SIG-M5 (cell line): ENCODE measurements at regions not wholly inside any gene's neighbourhood (a gene's known extent, or its start where the extent isn't known, plus 50 kb on each side); places are given as distances from the start of the nearest gene placed in this dataset.
"Not testable (repeated sequence)": the region's sequence is repeated elsewhere in the genome, so short reads cannot be mapped to it uniquely, and the experiment has no call there.

Experiments
- DNase-seq: peaks from one replicate; lab custom pipeline; 2025; lab: John Stamatoyannopoulos, UW

- not testable (repeated sequence) for DNase-seq
These were observed 463.0 kb upstream of the CADM1 start for GRCh38 chr11:115967203-115967602.

- DNase-seq: no peak
These were observed 461.7 kb upstream of the CADM1 start for GRCh38 chr11:115965767-115966504.

- no peak for DNase-seq
These were observed 459.9 kb upstream of the CADM1 start for GRCh38 chr11:115964091-115964490.

GRCh38 chr11:115963156-115963555 is 458.9 kb upstream of the CADM1 start:
- no peak for DNase-seq

- DNase-seq: no peak
These were observed 457.2 kb upstream of the CADM1 start for GRCh38 chr11:115961159-115962003.

GRCh38 chr11:115959081-115959486 is 454.9 kb upstream of the CADM1 start:
- DNase-seq: no peak

- DNase-seq: no peak
These were observed 454.1 kb upstream of the CADM1 start for GRCh38 chr11:115958089-115959000.

- DNase-seq: no peak
These were observed 451.6 kb upstream of the CADM1 start for GRCh38 chr11:115955803-115956202.

- no peak for DNase-seq
These were observed 446.4 kb upstream of the CADM1 start for GRCh38 chr11:115950660-115951059.

- DNase-seq: no peak
These were observed 440.4 kb upstream of the CADM1 start for GRCh38 chr11:115944596-115944995.

- DNase-seq: no peak
These were observed 437.8 kb upstream of the CADM1 start for GRCh38 chr11:115942011-115942410.

- DNase-seq: no peak
These were observed 437.3 kb upstream of the CADM1 start for GRCh38 chr11:115941481-115941993.

- no peak for DNase-seq
These were observed 436.8 kb upstream of the CADM1 start for GRCh38 chr11:115941044-115941443.

GRCh38 chr11:115939731-115940421 is 435.7 kb upstream of the CADM1 start:
- no peak for DNase-seq

GRCh38 chr11:115939104-115939730 is 435.0 kb upstream of the CADM1 start:
- no peak for DNase-seq

- DNase-seq: no peak
These were observed 429.3 kb upstream of the CADM1 start for GRCh38 chr11:115933564-115933963.

- DNase-seq: no peak
These were observed 427.4 kb upstream of the CADM1 start for GRCh38 chr11:115931548-115932083.

GRCh38 chr11:115930886-115931547 is 426.8 kb upstream of the CADM1 start:
- no peak for DNase-seq

- DNase-seq: no peak
These were observed 426.1 kb upstream of the CADM1 start for GRCh38 chr11:115930291-115930690.

GRCh38 chr11:115929618-115930129 is 425.5 kb upstream of the CADM1 start:
- DNase-seq: no peak
